GM19324 (cell line): ENCODE measurements at regions not wholly inside any gene's neighbourhood (a gene's known extent, or its start where the extent isn't known, plus 50 kb on each side); places are given as distances from the start of the nearest gene placed in this dataset.

ENCODE experiments used
- ATAC-seq: cut with Tn5 transposase; IDR thresholded peaks from one replicate; pipeline ENCODE4 v1.9.1; 2021; ENCODE audit warnings: mild to moderate bottlenecking, moderate library complexity; ENCODE audit not compliant: unreplicated experiment, low FRiP score

DNA sequence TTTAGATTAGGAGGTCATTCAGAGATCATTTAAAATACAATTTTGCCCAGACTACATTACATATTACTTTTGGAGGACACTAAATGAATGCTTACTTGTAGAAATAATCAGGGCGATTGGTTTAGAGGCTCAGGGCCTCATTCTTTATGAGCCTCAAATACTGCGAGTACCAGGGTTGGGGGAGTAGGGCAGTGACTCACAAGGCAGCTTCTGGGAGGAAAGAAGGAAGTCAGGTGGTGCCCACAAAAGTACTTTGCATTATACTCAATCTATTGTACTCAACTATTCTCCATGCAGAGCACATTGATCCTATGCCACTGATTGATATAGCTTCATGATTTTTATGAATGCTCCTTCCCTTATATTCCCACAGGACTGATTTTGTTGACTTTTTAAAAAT is 166.9 kb downstream of the SOCS6 start:
- ATAC-seq, result no peak

- no peak for ATAC-seq
Measured at GRCh38 chr18:70454704-70455322, 166.0 kb downstream of the SOCS6 start.

GRCh38 chr18:70453058-70453775 is 164.4 kb downstream of the SOCS6 start:
- no peak for ATAC-seq

GRCh38 chr18:70452501-70452900 is 163.7 kb downstream of the SOCS6 start:
- no peak for ATAC-seq

GRCh38 chr18:70450426-70451253 is 161.8 kb downstream of the SOCS6 start:
- no peak for ATAC-seq

DNA sequence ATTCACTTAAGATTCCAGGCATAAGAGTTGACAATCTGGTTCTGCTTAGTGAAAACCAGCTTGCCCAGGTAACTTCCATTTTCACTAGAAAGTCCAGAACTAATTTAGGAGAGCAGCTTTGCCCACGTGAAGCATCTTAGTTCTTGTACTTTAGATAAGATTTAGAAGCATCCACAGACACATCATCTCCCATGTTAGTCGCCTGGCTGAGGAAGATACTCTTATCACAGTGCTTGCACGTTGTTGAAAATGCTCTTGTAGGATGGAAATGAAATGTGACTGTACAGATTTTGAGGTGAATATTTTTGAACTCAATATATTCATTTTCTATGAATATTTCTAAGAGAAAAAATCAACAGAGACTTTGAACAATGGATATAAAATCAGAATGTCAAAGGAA is 159.7 kb downstream of the SOCS6 start:
- ATAC-seq, result no peak

DNA sequence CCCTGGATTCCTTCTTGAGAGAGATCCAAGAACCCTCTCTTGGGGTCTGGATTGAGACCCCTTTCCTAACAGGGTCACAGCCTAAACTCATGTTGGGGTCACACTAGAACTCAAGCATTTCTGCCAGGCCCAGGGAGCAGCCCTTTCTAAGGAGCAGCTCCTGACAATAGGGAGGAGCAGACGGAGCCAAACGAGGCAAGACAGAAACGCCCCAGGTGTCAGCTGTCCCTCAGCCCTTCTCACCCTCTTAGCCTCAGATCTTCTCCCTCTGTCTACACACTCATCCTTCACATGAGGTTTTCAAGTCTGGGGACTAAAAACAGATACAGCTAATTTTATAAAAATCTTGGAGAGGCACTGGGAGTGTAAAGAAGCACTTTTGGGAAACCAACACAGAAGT is 157.2 kb downstream of the SOCS6 start:
- no peak for ATAC-seq

GRCh38 chr18:70442933-70443332 is 154.1 kb downstream of the SOCS6 start:
- no peak for ATAC-seq

GRCh38 chr18:70432804-70433400 is 144.1 kb downstream of the SOCS6 start:
- no peak for ATAC-seq

DNA sequence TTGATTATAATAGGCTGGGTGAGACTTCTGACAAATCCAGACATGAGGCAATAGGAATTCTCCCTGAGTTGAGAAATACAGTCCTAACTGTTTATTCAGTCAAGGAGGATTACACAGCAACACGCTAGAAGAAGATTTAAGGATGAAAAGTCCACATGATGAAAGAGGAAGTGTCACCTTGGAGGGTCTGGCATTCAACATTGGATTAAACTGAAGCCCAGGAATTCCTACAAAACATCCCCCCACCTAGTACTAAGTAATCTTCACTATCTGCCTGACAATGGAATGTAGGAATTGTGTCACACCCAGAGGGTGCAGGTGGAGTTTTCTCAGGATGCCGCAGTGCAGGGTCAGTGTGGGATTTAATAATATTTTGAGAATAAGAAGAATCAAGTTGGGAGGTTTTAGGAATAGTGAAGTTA is 142.4 kb downstream of the SOCS6 start:
- ATAC-seq, result no peak

DNA sequence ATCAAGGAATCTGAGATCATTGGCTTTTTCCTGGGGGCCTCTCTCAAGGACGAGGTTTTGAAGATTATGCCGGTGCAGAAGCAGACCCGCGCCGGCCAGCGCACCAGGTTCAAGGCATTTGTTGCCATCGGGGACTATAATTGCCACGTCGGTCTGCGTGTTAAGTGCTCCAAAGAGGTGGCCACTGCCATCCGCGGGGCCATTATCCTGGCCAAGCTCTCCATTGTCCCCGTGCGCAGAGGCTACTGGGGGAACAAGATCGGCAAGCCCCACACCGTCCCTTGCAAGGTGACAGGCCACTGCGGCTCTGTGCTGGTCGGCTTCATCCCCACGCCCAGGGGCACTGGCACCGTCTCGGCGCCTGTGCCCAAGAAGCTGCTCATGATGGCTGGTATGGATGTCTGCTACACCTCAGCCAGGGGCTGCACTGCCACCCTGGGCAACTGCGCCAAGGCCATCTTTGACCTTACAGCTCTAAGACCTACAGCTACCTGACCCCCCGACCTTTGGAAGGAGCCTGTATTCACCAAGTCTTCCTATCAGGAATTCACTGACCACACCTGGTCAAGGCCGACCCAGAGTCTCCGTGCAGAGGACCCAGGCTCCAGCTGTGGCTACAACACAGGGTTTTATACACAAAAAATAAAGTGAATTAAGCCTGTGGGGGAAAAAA is 141.8 kb downstream of the SOCS6 start:
- ATAC-seq, result no peak

DNA sequence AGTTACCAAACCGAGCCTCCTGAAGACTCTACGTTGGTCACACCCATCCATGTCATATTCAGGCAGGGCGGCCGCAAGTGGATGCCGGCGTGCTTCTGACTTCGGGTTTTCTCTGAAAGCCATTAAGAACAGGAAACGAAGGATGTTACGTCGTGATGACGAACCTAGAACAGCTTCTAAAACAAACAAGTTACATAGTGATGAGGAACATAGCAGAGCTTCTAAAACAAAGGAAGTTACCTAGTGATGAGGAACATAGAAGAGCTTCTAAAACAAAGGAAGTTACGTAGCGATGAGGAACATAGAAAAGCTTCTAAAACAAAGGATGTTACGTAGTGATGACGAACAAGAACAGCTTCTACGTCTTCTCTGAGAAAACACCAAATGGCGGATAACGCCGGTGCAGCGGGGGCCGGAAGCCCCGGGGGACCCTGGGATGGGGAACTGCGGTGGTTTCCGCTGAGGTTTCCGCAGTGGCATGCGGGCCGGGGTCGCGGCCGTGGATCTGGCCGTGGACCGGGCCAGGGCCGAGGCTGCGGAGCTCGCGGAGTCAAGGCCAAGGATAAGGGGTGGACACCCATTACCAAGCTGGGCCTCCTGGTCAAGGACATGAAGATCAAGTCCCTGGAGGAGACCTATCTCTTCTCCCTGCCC is 141.1 kb downstream of the SOCS6 start:
- no peak for ATAC-seq

DNA sequence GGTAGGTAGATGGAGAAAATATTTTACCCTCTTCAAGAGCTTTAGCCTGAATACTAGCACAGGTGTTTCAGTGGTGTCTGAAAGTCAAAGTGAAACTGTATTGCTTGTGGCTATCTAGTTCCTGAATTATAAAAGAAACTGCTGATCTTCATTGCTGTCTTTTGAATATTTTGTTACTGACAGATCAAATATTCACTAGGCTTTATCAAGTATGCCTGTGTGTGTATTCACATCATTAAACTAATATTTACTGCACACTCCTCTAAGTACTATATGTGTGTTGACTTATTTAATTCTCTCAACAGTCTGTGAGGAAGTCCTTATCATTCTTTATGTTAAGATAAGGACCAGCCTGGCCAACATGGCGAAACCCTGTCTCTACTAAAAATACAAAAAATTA is 139.6 kb downstream of the SOCS6 start:
- peak; percentile 98 for ATAC-seq

GRCh38 chr18:70426818-70427217 is 138.0 kb downstream of the SOCS6 start:
- no peak for ATAC-seq

DNA sequence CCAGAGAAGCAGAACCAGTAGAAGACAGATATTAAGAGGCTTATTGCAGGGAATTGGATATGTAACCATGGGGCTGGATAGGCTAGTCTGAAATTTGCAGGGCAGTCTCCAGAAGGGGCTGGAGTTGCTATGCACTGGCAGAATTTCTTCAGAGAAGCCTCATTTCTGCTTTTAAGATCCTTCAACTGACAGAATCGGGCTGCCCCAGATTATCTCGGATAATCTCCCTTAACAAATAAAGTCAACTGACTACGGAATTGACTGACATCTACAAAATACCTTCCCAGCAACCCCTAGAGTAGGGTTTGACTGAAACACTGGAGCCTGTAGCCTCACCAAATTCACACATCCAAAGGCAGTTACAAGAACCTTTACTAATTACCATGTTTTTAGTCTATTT is 136.4 kb downstream of the SOCS6 start:
- ATAC-seq, result no peak

DNA sequence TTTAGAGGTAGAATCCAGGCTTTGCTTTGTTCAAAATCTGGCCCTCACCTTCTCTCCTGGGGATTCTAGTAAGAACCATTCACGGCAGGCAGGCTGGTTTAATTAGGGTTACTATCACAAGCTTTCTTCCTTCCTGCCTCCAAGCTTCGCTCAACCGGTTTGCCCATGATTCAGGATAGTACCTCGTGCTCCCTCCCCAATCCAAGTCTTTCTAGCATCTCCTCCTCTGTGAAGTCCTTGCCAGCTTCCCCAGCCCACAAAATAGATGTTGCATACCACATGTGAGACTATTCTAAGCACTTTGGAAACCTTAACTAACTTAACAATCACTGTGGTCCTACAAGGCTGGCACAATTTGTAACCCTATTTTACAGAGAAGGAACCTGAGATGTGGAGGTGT is 135.1 kb downstream of the SOCS6 start:
- ATAC-seq, result no peak

DNA sequence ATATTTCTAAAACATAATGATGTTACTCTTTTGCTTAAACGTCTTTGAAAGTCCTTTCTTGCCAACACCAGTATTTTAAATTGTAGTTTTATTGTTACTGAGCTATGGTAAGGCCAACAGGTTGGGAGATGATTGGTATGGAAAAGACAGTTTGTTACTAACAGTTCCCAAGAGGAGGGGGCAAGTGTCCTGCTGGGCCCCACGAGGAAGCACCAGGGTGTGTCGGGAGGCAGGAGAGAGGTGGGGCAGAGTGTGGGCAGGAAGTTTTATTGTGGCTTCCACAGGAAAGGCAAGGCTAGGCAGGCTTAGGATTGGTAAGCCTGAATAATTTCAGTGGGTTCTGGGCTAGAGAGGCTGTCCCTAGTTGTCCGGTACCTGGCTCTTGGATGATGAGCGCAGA is 134.3 kb downstream of the SOCS6 start:
- ATAC-seq, result no peak

- no peak for ATAC-seq
Measured at GRCh38 chr18:70422391-70422965, 133.6 kb downstream of the SOCS6 start.

- ATAC-seq, result no peak
Measured at GRCh38 chr18:70421471-70422390, 132.9 kb downstream of the SOCS6 start.
